A673 (cell line): ENCODE measurements at regions not wholly inside any gene's neighbourhood (a gene's known extent, or its start where the extent isn't known, plus 50 kb on each side); places are given as distances from the start of the nearest gene placed in this dataset.

Source experiments
- BruUV-seq: library from RNA; stranded (reverse); fragments of 400-500 nt; replicated peaks from 2 replicates; lab custom pipeline; 2021; lab: Mats Ljungman, UMichigan
- CTCF ChIA-PET: fragments of 300-600 bp; sonication (Branson Sonifier 250); formaldehyde crosslinking; loops from one replicate; lab custom pipeline; 2022; ENCODE audit warnings: antibody characterized with exemption; lab: Charles Lee
- POLR2A ChIA-PET: fragments of 300-600 bp; sonication (Branson Sonifier 250); formaldehyde crosslinking; loops from one replicate; lab custom pipeline; 2022; ENCODE audit warnings: antibody characterized with exemption; ENCODE audit not compliant: low non-redundant PET; lab: Charles Lee
- DNase-seq: peaks from one replicate; pipeline ENCODE4 v3.0.0-alpha.2; 2015; ENCODE audit warnings: low spot score
- H3K27ac ChIP-seq: fragments of 200-600 bp; sonication (generic); 2 replicates; pipeline ENCODE4 v1.5.1; 2016; ENCODE audit warnings: mixed run types, low read depth, mild to moderate bottlenecking, mixed read lengths, antibody characterized with exemption, low read length; ENCODE audit not compliant: poor library complexity, severe bottlenecking
- H3K27me3 ChIP-seq: fragments of 200-600 bp; sonication (generic); replicated peaks from 2 replicates; pipeline ENCODE4 v1.6.1; 2017; ENCODE audit warnings: mixed run types, low read depth, mild to moderate bottlenecking, mixed read lengths, antibody characterized with exemption, low read length; ENCODE audit not compliant: insufficient read depth, poor library complexity
- H3K36me3 ChIP-seq: fragments of 200-600 bp; sonication (generic); 2 replicates; pipeline ENCODE4 v1.6.1; 2016; ENCODE audit warnings: mixed run types, mild to moderate bottlenecking, mixed read lengths, antibody characterized with exemption, low read length; ENCODE audit not compliant: insufficient read depth, poor library complexity, severe bottlenecking
- H3K4me1 ChIP-seq: fragments of 200-600 bp; sonication (generic); 2 replicates; pipeline ENCODE4 v1.6.1; 2017; ENCODE audit warnings: mixed run types, mild to moderate bottlenecking, mixed read lengths, antibody characterized with exemption, low read length; ENCODE audit not compliant: insufficient read depth, poor library complexity, severe bottlenecking
- H3K4me3 ChIP-seq: fragments of 200-600 bp; sonication (generic); 2 replicates; pipeline ENCODE4 v1.5.1; 2016; ENCODE audit warnings: low read depth, mixed run types, mild to moderate bottlenecking, mixed read lengths, low read length; ENCODE audit not compliant: poor library complexity, severe bottlenecking
- H3K9me3 ChIP-seq: fragments of 200-600 bp; sonication (generic); 2 replicates; pipeline ENCODE4 v1.6.1; 2016; ENCODE audit warnings: mixed run types, low read depth, mild to moderate bottlenecking, mixed read lengths, antibody characterized with exemption, low read length; ENCODE audit not compliant: poor library complexity, severe bottlenecking
- CTCF ChIP-seq: fragments of 300-800, 200-600 bp; sonication (generic); conservative IDR thresholded peaks from 2 replicates; pipeline ENCODE4 v1.5.1; 2017; ENCODE audit warnings: low read depth, mild to moderate bottlenecking, antibody characterized with exemption, low read length, moderate library complexity, mixed read lengths
- EZH2 ChIP-seq: fragments of 200-600 bp; sonication (generic); IDR thresholded peaks from 2 replicates; pipeline ENCODE4 v1.6.1; 2017; ENCODE audit warnings: borderline replicate concordance, low read depth, mild to moderate bottlenecking, mixed read lengths, antibody characterized with exemption, low read length; ENCODE audit not compliant: poor library complexity, severe bottlenecking
- intact Hi-C: fragments of 100-400 bp; cut with micrococcal nuclease; formaldehyde crosslinking; loops from one replicate; pipeline ENCODE4 v1.10.0; 2022; ENCODE audit not compliant: unreplicated experiment

- H3K36me3 ChIP-seq = no peaks in the 10 kb centered on the region
- TF ChIP-seq CTCF = no peak
- TF ChIP-seq EZH2 = no peak
- no peaks in the 10 kb centered on the region for H3K27me3 ChIP-seq
- POLR2A ChIA-PET = no interaction called here
- H3K4me3 ChIP-seq = no peak overlapping the region
- no peak overlapping the region for H3K27ac ChIP-seq
- no peaks in the 10 kb centered on the region for H3K4me1 ChIP-seq
- no peaks in the 10 kb centered on the region for H3K9me3 ChIP-seq
- CTCF ChIA-PET = no interaction called here
- no TSS peak for BruUV-seq
- intact Hi-C loops = no loop called here
- no peak for DNase-seq
These were observed 661.5 kb downstream of the BRD1 start for GRCh38 chr22:49166211-49166610.

- no peaks in the 10 kb centered on the region for H3K36me3 ChIP-seq
- H3K4me3 ChIP-seq = no peak overlapping the region
- BruUV-seq = no TSS peak
- TF ChIP-seq EZH2 (no peak), CTCF (no peak)
- no peaks in the 10 kb centered on the region for H3K4me1 ChIP-seq
- ChIA-PET CTCF (no interaction called here), POLR2A (no interaction called here)
- DNase-seq = no peak
- intact Hi-C loops = no loop called here
- no peak overlapping the region for H3K27ac ChIP-seq
- no peaks in the 10 kb centered on the region for H3K9me3 ChIP-seq
- no peaks in the 10 kb centered on the region for H3K27me3 ChIP-seq
These were observed 662.8 kb downstream of the BRD1 start for GRCh38 chr22:49164773-49165320.

GRCh38 chr22:49163960-49164690, 663.5 kb downstream of the BRD1 start:
- Histone ChIP-seq H3K36me3 (no peaks in the 10 kb centered on the region), H3K4me1 (no peaks in the 10 kb centered on the region), H3K27ac (no peak overlapping the region), H3K4me3 (no peak overlapping the region), H3K27me3 (no peaks in the 10 kb centered on the region), H3K9me3 (no peaks in the 10 kb centered on the region)
- no peak for TF ChIP-seq CTCF
- no peak for TF ChIP-seq EZH2
- no peak for DNase-seq
- ChIA-PET POLR2A (no interaction called here), CTCF (no interaction called here)
- no TSS peak for BruUV-seq
- intact Hi-C loops = no loop called here
